GM12873 (cell line): ENCODE measurements at regions not wholly inside any gene's neighbourhood (a gene's known extent, or its start where the extent isn't known, plus 50 kb on each side); places are given as distances from the start of the nearest gene placed in this dataset.

ENCODE experiments used
- CTCF ChIP-seq: IDR thresholded peaks from 2 replicates; pipeline ENCODE4 v1.5.1; 2012; ENCODE audit warnings: low read depth, mild to moderate bottlenecking, moderate library complexity, low read length, control low read depth; ENCODE audit not compliant: insufficient read depth; ENCODE audit errors: missing control alignments

DNA sequence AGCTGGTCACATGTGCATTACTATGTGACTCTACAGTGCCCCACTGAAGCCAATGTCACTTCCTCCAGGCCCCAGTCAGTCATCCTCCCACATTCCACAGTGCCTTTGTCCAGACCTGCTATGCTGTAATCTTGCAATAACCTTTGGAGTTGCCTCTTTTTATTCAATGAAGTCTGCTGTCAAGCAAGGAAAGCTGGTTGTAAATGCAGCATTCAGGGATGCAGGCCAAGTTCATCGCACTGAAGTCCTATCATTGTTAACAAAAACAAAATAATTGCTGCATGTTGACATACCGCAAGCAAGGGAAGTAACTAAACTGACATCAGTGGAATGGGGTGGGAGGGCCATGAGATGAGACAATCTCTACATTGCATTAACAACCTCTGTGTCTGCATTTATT, 131.2 kb upstream of the CDYL start:
- no peak for TF ChIP-seq CTCF

GRCh38 chr6:4641461-4641860, 134.7 kb upstream of the CDYL start:
- no peak for TF ChIP-seq CTCF

GRCh38 chr6:4640139-4640538, 136.1 kb upstream of the CDYL start:
- no peak for TF ChIP-seq CTCF

GRCh38 chr6:4638641-4639040, 137.6 kb upstream of the CDYL start:
- no peak for TF ChIP-seq CTCF

DNA sequence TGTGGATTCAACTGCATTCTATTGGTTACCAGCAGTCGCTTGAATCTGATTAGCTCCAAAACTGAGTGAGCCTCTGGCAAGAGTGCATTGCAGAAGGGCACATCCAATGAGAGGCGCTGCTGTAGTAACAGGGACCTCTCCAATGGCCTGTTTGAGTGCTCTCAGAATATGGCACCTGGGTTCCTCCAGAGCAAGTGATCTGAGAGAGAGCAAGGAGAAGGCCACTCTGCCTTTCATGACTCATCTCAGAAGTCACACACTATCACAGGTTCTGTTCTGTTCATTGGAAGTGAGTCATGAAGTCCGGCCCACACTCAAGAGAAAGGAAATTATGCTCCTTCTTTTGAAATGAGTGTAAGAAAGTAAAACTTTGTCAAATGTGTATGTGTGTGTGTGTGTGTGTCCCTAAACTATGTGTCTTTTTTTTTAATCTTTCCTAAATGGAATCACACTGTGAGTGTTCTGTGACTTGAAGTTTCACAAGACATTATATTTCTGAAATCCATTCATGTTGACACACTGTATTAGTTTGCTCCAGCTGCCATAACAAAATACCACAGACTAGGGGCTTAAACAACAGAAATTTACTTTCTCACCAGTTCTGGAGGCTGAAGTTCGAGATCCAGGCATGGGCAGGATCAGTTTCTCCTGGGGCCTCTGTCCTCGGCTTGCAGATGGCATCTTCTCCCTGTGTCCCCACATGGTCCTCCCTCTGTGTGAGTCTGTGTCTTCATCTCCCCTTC, 138.3 kb upstream of the CDYL start:
- no peak for TF ChIP-seq CTCF

GRCh38 chr6:4636881-4637224, 139.4 kb upstream of the CDYL start:
- TF ChIP-seq CTCF: no peak

GRCh38 chr6:4636191-4636880, 139.9 kb upstream of the CDYL start:
- TF ChIP-seq CTCF: no peak
